OCI-LY3 (cell line): ENCODE measurements at regions not wholly inside any gene's neighbourhood (a gene's known extent, or its start where the extent isn't known, plus 50 kb on each side); places are given as distances from the start of the nearest gene placed in this dataset.

Experiments
- H2AFZ ChIP-seq: fragments of 200-600, 300-600 bp; shearing (Covaris generic); 2 replicates; pipeline ENCODE4 v1.6.0; 2014; ENCODE audit warnings: antibody characterized with exemption, low read depth, low read length
- H3K27ac ChIP-seq: fragments of 200-600, 300-600 bp; sonication (generic); 2 replicates; pipeline ENCODE4 v1.5.1; 2014; ENCODE audit warnings: mild to moderate bottlenecking, low read length, moderate library complexity, mixed read lengths
- H3K27me3 ChIP-seq: fragments of 200-600, 300-600 bp; sonication (generic); 2 replicates; pipeline ENCODE4 v1.6.1; 2014; ENCODE audit warnings: low read depth, low read length, mixed read lengths
- H3K36me3 ChIP-seq: fragments of 200-600, 300-600 bp; sonication (generic); replicated peaks from 2 replicates; pipeline ENCODE3; 2014; ENCODE audit warnings: low read depth, low read length, mixed read lengths
- H3K4me1 ChIP-seq: fragments of 300-600, 200-600 bp; sonication (generic); 2 replicates; pipeline ENCODE4 v1.6.1; 2014; ENCODE audit warnings: low read length, mixed read lengths
- H3K4me2 ChIP-seq: fragments of 200-600, 300-600 bp; sonication (generic); 2 replicates; pipeline ENCODE4 v1.6.1; 2014; ENCODE audit warnings: low read length, mixed read lengths
- H3K4me3 ChIP-seq: fragments of 300-600, 200-600 bp; sonication (generic); 2 replicates; pipeline ENCODE4 v1.5.1; 2014; ENCODE audit warnings: antibody characterized with exemption, mild to moderate bottlenecking, low read length, moderate library complexity
- H3K79me2 ChIP-seq: fragments of 300-600, 200-600 bp; shearing (Covaris generic); 2 replicates; pipeline ENCODE4 v1.6.1; 2014; ENCODE audit warnings: mild to moderate bottlenecking, low read length, mixed read lengths
- H3K9ac ChIP-seq: fragments of 300-600, 200-600 bp; shearing (Covaris generic); 2 replicates; pipeline ENCODE4 v1.6.0; 2014; ENCODE audit warnings: mild to moderate bottlenecking, low read length, moderate library complexity
- H3K9me3 ChIP-seq: fragments of 200-600, 300-600 bp; shearing (Covaris generic); 2 replicates; pipeline ENCODE4 v1.6.1; 2014; ENCODE audit warnings: low read length, mixed read lengths; ENCODE audit not compliant: insufficient read depth
- H4K20me1 ChIP-seq: fragments of 200-600, 300-600 bp; sonication (generic); 2 replicates; pipeline ENCODE4 v1.6.1; 2016; ENCODE audit warnings: low read length, mixed read lengths; ENCODE audit not compliant: insufficient read depth
- CTCF ChIP-seq: fragments of 200-600, 300-600 bp; sonication (generic); IDR thresholded peaks from 2 replicates; pipeline ENCODE4 v1.5.1; 2014; ENCODE audit warnings: antibody characterized with exemption, low read length, low read depth
- EZH2phosphoT487 ChIP-seq: fragments of 200-600 bp; shearing (Covaris generic); IDR thresholded peaks from 2 replicates; pipeline ENCODE4 v1.6.1; 2018; ENCODE audit warnings: antibody characterized with exemption, mixed run types, low read depth

DNA sequence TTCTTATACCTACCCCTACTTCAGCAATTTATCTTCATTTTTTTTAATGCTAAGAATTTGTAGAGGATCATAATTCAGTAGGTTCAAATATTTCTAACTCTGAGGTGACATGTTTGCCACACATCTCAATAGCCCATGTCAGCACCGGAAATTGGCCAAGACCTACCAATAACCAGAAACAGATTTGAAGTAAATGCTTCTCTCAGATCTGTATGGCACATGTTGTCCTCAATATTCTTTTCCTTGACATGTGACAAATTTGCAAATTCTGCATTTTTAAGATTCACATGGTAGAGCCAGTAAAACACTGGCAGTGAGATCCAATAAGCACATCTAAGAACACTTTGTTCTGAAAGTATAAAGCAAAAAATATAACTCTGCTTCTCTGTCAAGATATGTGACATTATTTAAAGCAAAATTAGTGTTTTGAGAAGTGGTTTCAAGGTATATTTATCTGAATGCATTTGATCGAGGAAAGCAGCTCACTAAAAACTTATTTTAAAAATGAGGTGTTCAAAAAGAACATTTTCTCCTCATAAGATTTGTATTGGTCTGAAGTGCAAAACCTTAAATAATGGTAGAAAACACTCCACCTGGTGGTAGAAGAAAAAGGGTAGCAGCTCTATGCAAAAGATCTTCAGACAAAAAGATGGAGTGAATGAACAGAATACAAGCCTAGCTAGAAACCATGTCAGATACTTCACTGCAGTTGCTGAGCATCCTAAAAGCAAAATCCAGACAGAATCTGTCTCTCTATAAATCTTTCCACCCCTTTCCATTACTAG, 513.8 kb upstream of the FAM241A start:
- Histone ChIP-seq H3K36me3 (no peaks in the 10 kb centered on the region), H3K4me2 (no peak overlapping the region), H3K27ac (no peak overlapping the region), H3K79me2 (no peaks in the 10 kb centered on the region), H4K20me1 (no peaks in the 10 kb centered on the region), H3K4me1 (no peaks in the 10 kb centered on the region), H3K9ac (no peak overlapping the region), H2AFZ (no peak overlapping the region; the same call in 1 of the 2 replicates), H3K4me3 (no peak overlapping the region), H3K27me3 (no peaks in the 10 kb centered on the region), H3K9me3 (no peaks in the 10 kb centered on the region)
- TF ChIP-seq CTCF (peak; percentile 74), EZH2phosphoT487 (no peak)

GRCh38 chr4:111632641-111633151, 512.6 kb upstream of the FAM241A start:
- Histone ChIP-seq H3K36me3 (no peaks in the 10 kb centered on the region), H3K4me2 (no peak overlapping the region), H3K27ac (no peak overlapping the region), H3K4me1 (no peaks in the 10 kb centered on the region), H3K27me3 (no peaks in the 10 kb centered on the region), H3K4me3 (no peak overlapping the region), H3K9me3 (no peaks in the 10 kb centered on the region), H3K79me2 (no peaks in the 10 kb centered on the region), H4K20me1 (no peaks in the 10 kb centered on the region), H2AFZ (no peak overlapping the region), H3K9ac (no peak overlapping the region)
- TF ChIP-seq CTCF: no peak
- no peak for TF ChIP-seq EZH2phosphoT487

- H3K27ac ChIP-seq: no peak overlapping the region
- H3K4me3 ChIP-seq: no peak overlapping the region
- no peak overlapping the region for H3K9ac ChIP-seq
- H3K79me2 ChIP-seq: no peaks in the 10 kb centered on the region
- no peak overlapping the region for H3K4me2 ChIP-seq
- no peaks in the 10 kb centered on the region for H3K4me1 ChIP-seq
- H4K20me1 ChIP-seq: no peaks in the 10 kb centered on the region
- no peaks in the 10 kb centered on the region for H3K36me3 ChIP-seq
- no peaks in the 10 kb centered on the region for H3K9me3 ChIP-seq
- TF ChIP-seq EZH2phosphoT487 (no peak), CTCF (no peak)
- no peak overlapping the region for H2AFZ ChIP-seq
- no peaks in the 10 kb centered on the region for H3K27me3 ChIP-seq
Measured at GRCh38 chr4:111633663-111634266, 511.5 kb upstream of the FAM241A start.

- Histone ChIP-seq H3K36me3 (no peaks in the 10 kb centered on the region), H3K9me3 (no peaks in the 10 kb centered on the region), H3K4me2 (no peak overlapping the region), H3K27me3 (peaks cover 6% of the 10 kb centered on the region; the same call in 1 of the 2 replicates), H3K4me3 (no peak overlapping the region), H3K27ac (no peak overlapping the region), H2AFZ (no peak overlapping the region), H3K79me2 (no peaks in the 10 kb centered on the region), H3K4me1 (no peaks in the 10 kb centered on the region), H4K20me1 (no peaks in the 10 kb centered on the region), H3K9ac (no peak overlapping the region)
- no peak for TF ChIP-seq CTCF
- no peak for TF ChIP-seq EZH2phosphoT487
Measured at GRCh38 chr4:111635646-111636045, 509.6 kb upstream of the FAM241A start.
